ENCODE measurements at regions not wholly inside any gene's neighbourhood (a gene's known extent, or its start where the extent isn't known, plus 50 kb on each side); places are given as distances from the start of the nearest gene placed in this dataset.

DNA sequence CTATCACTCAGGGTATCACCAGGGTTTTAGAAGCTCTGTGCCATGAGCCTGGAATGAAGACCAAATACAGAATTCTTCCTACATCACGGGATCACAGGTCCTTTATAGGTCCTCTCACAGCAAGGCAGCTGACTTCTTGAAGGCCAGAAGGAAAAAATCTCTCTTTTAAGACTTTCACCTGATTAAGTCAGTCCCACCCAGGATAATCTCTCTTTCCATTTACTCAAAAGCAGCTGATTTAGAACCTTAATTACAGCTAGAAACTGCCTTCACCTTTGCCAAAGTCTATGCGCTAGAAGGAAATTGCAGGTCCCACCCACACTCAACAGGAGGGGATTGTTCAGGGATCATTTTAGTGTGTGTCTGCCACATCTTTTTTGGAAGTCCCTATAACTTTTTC, 135.1 kb downstream of the RAB11FIP2 start:
- H3K27me3 ChIP-seq (ENCODE audit: control insufficient read depth, insufficient read depth, low read length), result no peaks in the 10 kb centered on the region
- no peak overlapping the region for H3K27ac ChIP-seq (ENCODE audit: low read length)
- no peaks in the 10 kb centered on the region for H3K36me3 ChIP-seq (ENCODE audit: control insufficient read depth, insufficient read depth, low read length)
- no peaks in the 10 kb centered on the region for H3K9me3 ChIP-seq (ENCODE audit: control insufficient read depth, insufficient read depth, low read length)
- no CpG with 5 or more reads among the region's 2 CpGs for WGBS (ENCODE audit: insufficient coverage, insufficient read length)
- DNase-seq (ENCODE audit: low read depth, low spot score), result no peak
- no peak overlapping the region for H3K4me3 ChIP-seq (ENCODE audit: low read length)
- H3K4me1 ChIP-seq (ENCODE audit: control insufficient read depth, insufficient read depth, low read length), result no peaks in the 10 kb centered on the region

DNA sequence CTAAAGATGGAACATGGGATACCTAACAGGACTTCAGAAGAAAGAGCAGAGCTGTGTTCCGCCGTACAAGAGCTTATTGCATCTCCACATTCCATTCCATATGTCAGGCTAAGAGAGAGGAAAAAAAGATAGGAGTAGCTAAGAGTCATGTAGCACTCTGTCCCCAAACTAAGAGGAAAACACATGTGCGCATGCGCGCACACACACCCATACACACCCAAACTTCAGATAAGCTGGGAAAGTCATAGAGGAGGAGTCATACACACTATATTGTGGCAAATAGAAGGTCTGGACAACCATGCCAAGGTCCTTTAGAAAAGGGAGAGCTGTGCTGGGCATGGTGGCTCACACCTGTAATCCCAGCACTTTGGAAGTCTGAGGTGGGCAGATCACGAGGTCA, 132.4 kb downstream of the RAB11FIP2 start:
- Histone ChIP-seq H3K9me3 (ENCODE audit: control insufficient read depth, insufficient read depth, low read length) (no peaks in the 10 kb centered on the region), H3K4me3 (ENCODE audit: low read length) (no peak overlapping the region), H3K36me3 (ENCODE audit: control insufficient read depth, insufficient read depth, low read length) (no peaks in the 10 kb centered on the region), H3K27me3 (ENCODE audit: control insufficient read depth, insufficient read depth, low read length) (no peaks in the 10 kb centered on the region), H3K4me1 (ENCODE audit: control insufficient read depth, insufficient read depth, low read length) (no peaks in the 10 kb centered on the region), H3K27ac (ENCODE audit: low read length) (no peak overlapping the region)
- no peak for DNase-seq (ENCODE audit: low read depth, low spot score)
- no CpG with 5 or more reads among the region's 6 CpGs for WGBS (ENCODE audit: insufficient coverage, insufficient read length)

- H3K9me3 ChIP-seq (ENCODE audit: control insufficient read depth, insufficient read depth, low read length), result no peaks in the 10 kb centered on the region
- no CpG with 5 or more reads among the region's 3 CpGs for WGBS (ENCODE audit: insufficient coverage, insufficient read length)
These were observed 125.8 kb downstream of the RAB11FIP2 start for GRCh38 chr10:117920956-117921355.

GRCh38 chr10:117921421-117921820, 125.3 kb downstream of the RAB11FIP2 start:
- H3K4me1 ChIP-seq (ENCODE audit: control insufficient read depth, insufficient read depth, low read length), result no peaks in the 10 kb centered on the region
- no peaks in the 10 kb centered on the region for H3K36me3 ChIP-seq (ENCODE audit: control insufficient read depth, insufficient read depth, low read length)
- DNase-seq (ENCODE audit: low read depth, low spot score), result no peak
- H3K4me3 ChIP-seq (ENCODE audit: low read length), result no peak overlapping the region
- no CpG with 5 or more reads among the region's 11 CpGs for WGBS (ENCODE audit: insufficient coverage, insufficient read length)
- no peaks in the 10 kb centered on the region for H3K9me3 ChIP-seq (ENCODE audit: control insufficient read depth, insufficient read depth, low read length)
- no peak overlapping the region for H3K27ac ChIP-seq (ENCODE audit: low read length)
- H3K27me3 ChIP-seq (ENCODE audit: control insufficient read depth, insufficient read depth, low read length), result no peaks in the 10 kb centered on the region

More at GRCh38 chr10:117920956-117921355, 125.8 kb downstream of the RAB11FIP2 start:
- no peak overlapping the region for H3K27ac ChIP-seq (ENCODE audit: low read length)
- H3K4me3 ChIP-seq (ENCODE audit: low read length), result no peak overlapping the region
- no peaks in the 10 kb centered on the region for H3K4me1 ChIP-seq (ENCODE audit: control insufficient read depth, insufficient read depth, low read length)
- H3K36me3 ChIP-seq (ENCODE audit: control insufficient read depth, insufficient read depth, low read length), result no peaks in the 10 kb centered on the region
- H3K27me3 ChIP-seq (ENCODE audit: control insufficient read depth, insufficient read depth, low read length), result no peaks in the 10 kb centered on the region
- no peak for DNase-seq (ENCODE audit: low read depth, low spot score)

DNA sequence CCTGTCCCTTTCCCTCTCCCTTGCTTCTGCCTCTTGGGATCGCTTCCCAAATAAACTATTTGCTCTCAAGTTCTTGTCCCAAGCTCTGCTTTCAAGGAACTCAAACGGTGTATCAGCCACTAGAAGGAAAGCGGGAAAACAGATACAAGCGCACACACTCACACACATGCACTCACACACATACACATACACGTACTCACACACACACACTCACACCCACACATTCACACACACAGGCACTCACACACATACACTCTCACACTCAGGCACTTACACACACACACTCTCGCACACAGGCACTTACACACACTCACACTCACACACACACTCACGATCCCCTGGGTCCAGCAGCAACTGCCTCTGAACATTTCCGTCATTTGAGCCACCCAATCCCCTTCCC, 121.9 kb downstream of the RAB11FIP2 start:
- no peak overlapping the region for H3K4me3 ChIP-seq (ENCODE audit: low read length)
- WGBS (ENCODE audit: insufficient coverage, insufficient read length), result 100% methylated on average over 1 of the region's 8 CpGs
- no peaks in the 10 kb centered on the region for H3K36me3 ChIP-seq (ENCODE audit: control insufficient read depth, insufficient read depth, low read length)
- no peak for DNase-seq (ENCODE audit: low read depth, low spot score)
- H3K27me3 ChIP-seq (ENCODE audit: control insufficient read depth, insufficient read depth, low read length), result no peaks in the 10 kb centered on the region
- 0 out of 2 replicates have a peak, but pooled peaks cover 1% of the 10 kb centered on the region for H3K4me1 ChIP-seq (ENCODE audit: control insufficient read depth, insufficient read depth, low read length)
- H3K9me3 ChIP-seq (ENCODE audit: control insufficient read depth, insufficient read depth, low read length), result no peaks in the 10 kb centered on the region
- H3K27ac ChIP-seq (ENCODE audit: low read length), result no peak overlapping the region

DNA sequence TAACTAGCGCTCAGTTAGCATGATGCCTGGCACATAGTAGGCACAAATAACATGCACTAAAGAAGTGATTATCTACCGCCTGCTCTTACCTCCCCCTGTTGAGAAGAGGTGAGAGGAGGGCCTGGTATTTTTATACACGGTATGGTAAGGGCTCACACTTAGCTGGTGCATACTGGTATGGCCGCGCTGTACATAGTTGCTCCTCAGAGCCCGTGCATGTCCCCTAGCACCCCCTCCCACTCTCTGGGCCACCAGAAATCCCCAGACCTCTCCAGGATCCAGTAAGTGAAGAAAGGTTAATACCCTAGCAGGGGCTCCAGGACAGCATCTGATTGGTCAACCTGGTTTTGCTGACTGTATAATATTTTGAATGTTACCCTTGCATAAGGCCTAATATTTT, 121.4 kb downstream of the RAB11FIP2 start:
- Histone ChIP-seq H3K27me3 (ENCODE audit: control insufficient read depth, insufficient read depth, low read length) (no peaks in the 10 kb centered on the region), H3K4me1 (ENCODE audit: control insufficient read depth, insufficient read depth, low read length) (0 out of 2 replicates have a peak, but pooled peaks cover 1% of the 10 kb centered on the region), H3K27ac (ENCODE audit: low read length) (no peak overlapping the region), H3K36me3 (ENCODE audit: control insufficient read depth, insufficient read depth, low read length) (no peaks in the 10 kb centered on the region), H3K9me3 (ENCODE audit: control insufficient read depth, insufficient read depth, low read length) (no peaks in the 10 kb centered on the region), H3K4me3 (ENCODE audit: low read length) (no peak overlapping the region)
- no CpG with 5 or more reads among the region's 6 CpGs for WGBS (ENCODE audit: insufficient coverage, insufficient read length)
- DNase-seq (ENCODE audit: low read depth, low spot score), result no peak

GRCh38 chr10:117926491-117926890, 120.2 kb downstream of the RAB11FIP2 start:
- DNase-seq (ENCODE audit: low read depth, low spot score), result no peak
- WGBS (ENCODE audit: insufficient coverage, insufficient read length), result no CpG with 5 or more reads among the region's 2 CpGs
- H3K27me3 ChIP-seq (ENCODE audit: control insufficient read depth, insufficient read depth, low read length), result no peaks in the 10 kb centered on the region
- H3K4me1 ChIP-seq (ENCODE audit: control insufficient read depth, insufficient read depth, low read length), result 0 out of 2 replicates have a peak, but pooled peaks cover 1% of the 10 kb centered on the region
- H3K36me3 ChIP-seq (ENCODE audit: control insufficient read depth, insufficient read depth, low read length), result no peaks in the 10 kb centered on the region
- H3K9me3 ChIP-seq (ENCODE audit: control insufficient read depth, insufficient read depth, low read length), result no peaks in the 10 kb centered on the region
- no peak overlapping the region for H3K27ac ChIP-seq (ENCODE audit: low read length)
- no peak overlapping the region for H3K4me3 ChIP-seq (ENCODE audit: low read length)

- H3K27ac ChIP-seq (ENCODE audit: low read length), result no peak overlapping the region
- no CpG with 5 or more reads among the region's 1 CpG for WGBS (ENCODE audit: insufficient coverage, insufficient read length)
- no peaks in the 10 kb centered on the region for H3K36me3 ChIP-seq (ENCODE audit: control insufficient read depth, insufficient read depth, low read length)
- H3K9me3 ChIP-seq (ENCODE audit: control insufficient read depth, insufficient read depth, low read length), result no peaks in the 10 kb centered on the region
- DNase-seq (ENCODE audit: low read depth, low spot score), result no peak
- 0 out of 2 replicates have a peak, but pooled peaks cover 1% of the 10 kb centered on the region for H3K4me1 ChIP-seq (ENCODE audit: control insufficient read depth, insufficient read depth, low read length)
- no peaks in the 10 kb centered on the region for H3K27me3 ChIP-seq (ENCODE audit: control insufficient read depth, insufficient read depth, low read length)
- no peak overlapping the region for H3K4me3 ChIP-seq (ENCODE audit: low read length)
These were observed 119.4 kb downstream of the RAB11FIP2 start for GRCh38 chr10:117927332-117927731.

DNA sequence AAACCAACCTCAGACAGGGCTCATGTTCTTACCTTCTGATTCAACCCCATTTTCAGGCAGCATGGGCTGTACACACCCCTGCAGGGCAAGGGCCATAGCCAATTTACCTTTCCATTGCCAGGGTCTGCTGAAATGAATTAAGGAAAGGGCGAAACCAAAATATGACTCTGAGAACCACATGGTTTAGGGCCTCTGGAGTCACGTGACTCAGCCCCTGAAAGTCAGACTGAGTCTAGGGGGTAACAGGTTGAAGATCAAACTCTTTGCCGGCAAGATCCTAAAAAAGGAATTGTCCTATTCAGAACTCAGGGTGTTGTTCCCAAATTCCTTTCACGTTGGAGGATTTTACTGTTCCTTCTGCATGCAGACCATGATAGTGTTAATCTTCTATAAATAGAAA, 118.9 kb downstream of the RAB11FIP2 start:
- H3K4me1 ChIP-seq (ENCODE audit: control insufficient read depth, insufficient read depth, low read length), result 0 out of 2 replicates have a peak, but pooled peaks cover 1% of the 10 kb centered on the region
- H3K36me3 ChIP-seq (ENCODE audit: control insufficient read depth, insufficient read depth, low read length), result no peaks in the 10 kb centered on the region
- no peaks in the 10 kb centered on the region for H3K27me3 ChIP-seq (ENCODE audit: control insufficient read depth, insufficient read depth, low read length)
- no CpG with 5 or more reads among the region's 4 CpGs for WGBS (ENCODE audit: insufficient coverage, insufficient read length)
- no peak for DNase-seq (ENCODE audit: low read depth, low spot score)
- H3K9me3 ChIP-seq (ENCODE audit: control insufficient read depth, insufficient read depth, low read length), result no peaks in the 10 kb centered on the region
- H3K4me3 ChIP-seq (ENCODE audit: low read length), result no peak overlapping the region
- H3K27ac ChIP-seq (ENCODE audit: low read length), result no peak overlapping the region

DNA sequence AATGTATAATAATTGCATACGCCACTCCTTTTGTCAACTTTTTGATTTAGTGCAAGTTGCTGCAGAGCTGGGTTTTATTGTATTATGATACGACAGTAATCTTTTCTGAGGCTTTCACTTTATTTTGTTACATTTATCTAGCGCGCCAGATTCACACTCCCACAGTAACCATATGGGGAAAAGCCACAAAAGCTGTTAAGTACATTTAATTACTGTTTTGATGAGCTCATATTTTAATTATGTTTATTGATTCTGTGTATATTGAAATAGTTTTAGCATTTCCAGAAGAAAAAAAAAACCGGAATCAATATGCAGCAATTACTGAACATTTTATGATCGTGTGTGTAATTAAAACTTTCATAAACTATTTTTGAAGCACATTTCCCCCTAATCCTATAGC, 118.5 kb downstream of the RAB11FIP2 start:
- Histone ChIP-seq H3K36me3 (ENCODE audit: control insufficient read depth, insufficient read depth, low read length) (no peaks in the 10 kb centered on the region), H3K4me3 (ENCODE audit: low read length) (no peak overlapping the region), H3K9me3 (ENCODE audit: control insufficient read depth, insufficient read depth, low read length) (no peaks in the 10 kb centered on the region), H3K27me3 (ENCODE audit: control insufficient read depth, insufficient read depth, low read length) (no peaks in the 10 kb centered on the region), H3K4me1 (ENCODE audit: control insufficient read depth, insufficient read depth, low read length) (0 out of 2 replicates have a peak, but pooled peaks cover 1% of the 10 kb centered on the region), H3K27ac (ENCODE audit: low read length) (no peak overlapping the region)
- DNase-seq (ENCODE audit: low read depth, low spot score), result no peak
- WGBS (ENCODE audit: insufficient coverage, insufficient read length), result no CpG with 5 or more reads among the region's 6 CpGs

DNA sequence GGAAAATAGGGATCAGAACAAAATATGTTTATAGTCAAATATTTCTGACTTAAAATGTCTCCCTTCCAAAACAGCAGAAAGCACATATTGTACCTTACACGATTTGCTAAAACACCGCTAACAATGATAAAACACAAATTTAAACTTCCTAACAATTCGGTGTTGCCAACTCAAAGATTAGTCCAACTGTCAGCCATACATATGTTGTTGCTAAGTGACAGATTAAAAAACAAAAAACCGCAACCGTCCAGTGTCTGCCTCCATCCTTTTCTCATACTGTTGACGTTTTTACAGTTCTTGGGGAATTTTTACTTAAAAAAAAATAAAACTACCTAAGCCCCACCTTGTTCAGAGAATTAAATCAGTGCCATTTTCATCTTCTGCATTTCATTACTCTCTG, 118.0 kb downstream of the RAB11FIP2 start:
- Histone ChIP-seq H3K9me3 (ENCODE audit: control insufficient read depth, insufficient read depth, low read length) (no peaks in the 10 kb centered on the region), H3K27ac (ENCODE audit: low read length) (no peak overlapping the region), H3K4me3 (ENCODE audit: low read length) (no peak overlapping the region), H3K27me3 (ENCODE audit: control insufficient read depth, insufficient read depth, low read length) (no peaks in the 10 kb centered on the region), H3K36me3 (ENCODE audit: control insufficient read depth, insufficient read depth, low read length) (no peaks in the 10 kb centered on the region), H3K4me1 (ENCODE audit: control insufficient read depth, insufficient read depth, low read length) (0 out of 2 replicates have a peak, but pooled peaks cover 1% of the 10 kb centered on the region)
- no peak for DNase-seq (ENCODE audit: low read depth, low spot score)
- WGBS (ENCODE audit: insufficient coverage, insufficient read length), result 100% methylated on average over 2 of the region's 6 CpGs
